ENCODE measurements at regions not wholly inside any gene's neighbourhood (a gene's known extent, or its start where the extent isn't known, plus 50 kb on each side); places are given as distances from the start of the nearest gene placed in this dataset.

- intact Hi-C loops (cut with micrococcal nuclease), result no loop called here
- no peaks in the 10 kb centered on the region for H3K36me3 Mint-ChIP-seq (ENCODE audit: low read depth)
- no peak for DNase-seq (ENCODE audit: low spot score)
- H3K4me3 Mint-ChIP-seq, result no peak overlapping the region
- H3K27ac Mint-ChIP-seq, result no peak overlapping the region
- no peaks in the 10 kb centered on the region for H3K9me3 Mint-ChIP-seq
- H3K4me1 Mint-ChIP-seq (ENCODE audit: low read depth), result no peaks in the 10 kb centered on the region
- no peaks in the 10 kb centered on the region for H3K27me3 Mint-ChIP-seq (ENCODE audit: insufficient read depth)
Observed at GRCh38 chr13:78816154-78816553, 157.2 kb upstream of the OBI1 start.

GRCh38 chr13:78806457-78806856 lies 147.5 kb upstream of the OBI1 start:
- no peaks in the 10 kb centered on the region for H3K4me1 Mint-ChIP-seq (ENCODE audit: low read depth)
- peaks cover 4% of the 10 kb centered on the region for H3K27me3 Mint-ChIP-seq (ENCODE audit: insufficient read depth)
- H3K27ac Mint-ChIP-seq, result no peak overlapping the region
- no peaks in the 10 kb centered on the region for H3K9me3 Mint-ChIP-seq
- no peak for DNase-seq (ENCODE audit: low spot score)
- intact Hi-C loops (cut with micrococcal nuclease), result no loop called here
- H3K4me3 Mint-ChIP-seq, result no peak overlapping the region
- H3K36me3 Mint-ChIP-seq (ENCODE audit: low read depth), result no peaks in the 10 kb centered on the region

GRCh38 chr13:78802912-78803311 lies 144.0 kb upstream of the OBI1 start:
- H3K27ac Mint-ChIP-seq, result no peak overlapping the region
- H3K9me3 Mint-ChIP-seq, result no peaks in the 10 kb centered on the region
- intact Hi-C loops (cut with micrococcal nuclease), result no loop called here
- no peak overlapping the region for H3K4me3 Mint-ChIP-seq
- no peak for DNase-seq (ENCODE audit: low spot score)
- H3K36me3 Mint-ChIP-seq (ENCODE audit: low read depth), result no peaks in the 10 kb centered on the region
- no peaks in the 10 kb centered on the region for H3K27me3 Mint-ChIP-seq (ENCODE audit: insufficient read depth)
- H3K4me1 Mint-ChIP-seq (ENCODE audit: low read depth), result no peaks in the 10 kb centered on the region

- intact Hi-C loops (cut with micrococcal nuclease), result no loop called here
- H3K27me3 Mint-ChIP-seq (ENCODE audit: insufficient read depth), result peaks cover 18% of the 10 kb centered on the region
- no peak overlapping the region for H3K27ac Mint-ChIP-seq
Observed at GRCh38 chr13:78787190-78787589, 128.2 kb upstream of the OBI1 start.

GRCh38 chr13:78786459-78786858 lies 127.5 kb upstream of the OBI1 start:
- Mint-ChIP-seq H3K27me3 (ENCODE audit: insufficient read depth) (peaks cover 18% of the 10 kb centered on the region), H3K9me3 (no peaks in the 10 kb centered on the region), H3K4me3 (no peak overlapping the region), H3K36me3 (ENCODE audit: low read depth) (no peaks in the 10 kb centered on the region), H3K27ac (no peak overlapping the region), H3K4me1 (ENCODE audit: low read depth) (no peaks in the 10 kb centered on the region)
- intact Hi-C loops (cut with micrococcal nuclease), result no loop called here
- no peak for DNase-seq (ENCODE audit: low spot score)

More at GRCh38 chr13:78787190-78787589, 128.2 kb upstream of the OBI1 start:
- Mint-ChIP-seq H3K4me1 (ENCODE audit: low read depth) (no peaks in the 10 kb centered on the region), H3K9me3 (no peaks in the 10 kb centered on the region), H3K4me3 (no peak overlapping the region), H3K36me3 (ENCODE audit: low read depth) (no peaks in the 10 kb centered on the region)
- DNase-seq (ENCODE audit: low spot score), result no peak

- intact Hi-C loops (cut with micrococcal nuclease), result no loop called here
- Mint-ChIP-seq H3K4me3 (no peak overlapping the region), H3K36me3 (ENCODE audit: low read depth) (no peaks in the 10 kb centered on the region), H3K9me3 (no peaks in the 10 kb centered on the region), H3K27me3 (ENCODE audit: insufficient read depth) (peaks cover 18% of the 10 kb centered on the region), H3K4me1 (ENCODE audit: low read depth) (no peaks in the 10 kb centered on the region), H3K27ac (no peak overlapping the region)
- no peak for DNase-seq (ENCODE audit: low spot score)
Observed at GRCh38 chr13:78785764-78786163, 126.8 kb upstream of the OBI1 start.

- no peaks in the 10 kb centered on the region for H3K9me3 Mint-ChIP-seq
- intact Hi-C loops (cut with micrococcal nuclease), result no loop called here
Observed at GRCh38 chr13:78784014-78784750, 125.2 kb upstream of the OBI1 start.

GRCh38 chr13:78780708-78781107 lies 121.8 kb upstream of the OBI1 start:
- Mint-ChIP-seq H3K27ac (no peak overlapping the region), H3K9me3 (no peaks in the 10 kb centered on the region), H3K4me3 (no peak overlapping the region), H3K4me1 (ENCODE audit: low read depth) (no peaks in the 10 kb centered on the region), H3K36me3 (ENCODE audit: low read depth) (no peaks in the 10 kb centered on the region), H3K27me3 (ENCODE audit: insufficient read depth) (peaks cover 7% of the 10 kb centered on the region)
- intact Hi-C loops (cut with micrococcal nuclease), result no loop called here
- DNase-seq (ENCODE audit: low spot score), result no peak

More at GRCh38 chr13:78784014-78784750, 125.2 kb upstream of the OBI1 start:
- Mint-ChIP-seq H3K27me3 (ENCODE audit: insufficient read depth) (peaks cover 19% of the 10 kb centered on the region), H3K4me3 (no peak overlapping the region), H3K27ac (no peak overlapping the region), H3K4me1 (ENCODE audit: low read depth) (no peaks in the 10 kb centered on the region), H3K36me3 (ENCODE audit: low read depth) (no peaks in the 10 kb centered on the region)
- no peak for DNase-seq (ENCODE audit: low spot score)

GRCh38 chr13:78779608-78780007 lies 120.7 kb upstream of the OBI1 start:
- no peaks in the 10 kb centered on the region for H3K4me1 Mint-ChIP-seq (ENCODE audit: low read depth)
- intact Hi-C loops (cut with micrococcal nuclease), result no loop called here
- H3K4me3 Mint-ChIP-seq, result no peak overlapping the region
- no peak for DNase-seq (ENCODE audit: low spot score)
- H3K27ac Mint-ChIP-seq, result no peak overlapping the region
- H3K36me3 Mint-ChIP-seq (ENCODE audit: low read depth), result no peaks in the 10 kb centered on the region
- peaks cover 6% of the 10 kb centered on the region for H3K27me3 Mint-ChIP-seq (ENCODE audit: insufficient read depth)
- no peaks in the 10 kb centered on the region for H3K9me3 Mint-ChIP-seq

- Mint-ChIP-seq H3K4me1 (ENCODE audit: low read depth) (no peaks in the 10 kb centered on the region), H3K27me3 (ENCODE audit: insufficient read depth) (peaks cover 6% of the 10 kb centered on the region), H3K27ac (no peak overlapping the region), H3K36me3 (ENCODE audit: low read depth) (no peaks in the 10 kb centered on the region), H3K4me3 (no peak overlapping the region), H3K9me3 (no peaks in the 10 kb centered on the region)
- DNase-seq (ENCODE audit: low spot score), result no peak
- intact Hi-C loops (cut with micrococcal nuclease), result no loop called here
Observed at GRCh38 chr13:78777976-78778375, 119.0 kb upstream of the OBI1 start.

- no peak overlapping the region for H3K27ac Mint-ChIP-seq
- DNase-seq (ENCODE audit: low spot score), result no peak
- no peaks in the 10 kb centered on the region for H3K4me1 Mint-ChIP-seq (ENCODE audit: low read depth)
- H3K27me3 Mint-ChIP-seq (ENCODE audit: insufficient read depth), result peaks cover 4% of the 10 kb centered on the region
- H3K9me3 Mint-ChIP-seq, result no peaks in the 10 kb centered on the region
- H3K36me3 Mint-ChIP-seq (ENCODE audit: low read depth), result no peaks in the 10 kb centered on the region
- intact Hi-C loops (cut with micrococcal nuclease), result no loop called here
- no peak overlapping the region for H3K4me3 Mint-ChIP-seq
Observed at GRCh38 chr13:78777396-78777795, 118.4 kb upstream of the OBI1 start.

- no peaks in the 10 kb centered on the region for H3K36me3 Mint-ChIP-seq (ENCODE audit: low read depth)
- intact Hi-C loops (cut with micrococcal nuclease), result no loop called here
- H3K4me3 Mint-ChIP-seq, result no peak overlapping the region
- H3K9me3 Mint-ChIP-seq, result no peaks in the 10 kb centered on the region
- no peak overlapping the region for H3K27ac Mint-ChIP-seq
- H3K27me3 Mint-ChIP-seq (ENCODE audit: insufficient read depth), result peaks cover 3% of the 10 kb centered on the region
- no peaks in the 10 kb centered on the region for H3K4me1 Mint-ChIP-seq (ENCODE audit: low read depth)
- DNase-seq (ENCODE audit: low spot score), result no peak
Observed at GRCh38 chr13:78772933-78773332, 114.0 kb upstream of the OBI1 start.

- Mint-ChIP-seq H3K4me1 (ENCODE audit: low read depth) (no peaks in the 10 kb centered on the region), H3K4me3 (no peak overlapping the region), H3K27me3 (ENCODE audit: insufficient read depth) (peaks cover 2% of the 10 kb centered on the region), H3K9me3 (no peaks in the 10 kb centered on the region), H3K36me3 (ENCODE audit: low read depth) (no peaks in the 10 kb centered on the region), H3K27ac (no peak overlapping the region)
- intact Hi-C loops (cut with micrococcal nuclease), result no loop called here
- DNase-seq (ENCODE audit: low spot score), result no peak
Observed at GRCh38 chr13:78770601-78771000, 111.6 kb upstream of the OBI1 start.

- intact Hi-C loops (cut with micrococcal nuclease), result no loop called here
- Mint-ChIP-seq H3K27ac (no peak overlapping the region), H3K36me3 (ENCODE audit: low read depth) (no peaks in the 10 kb centered on the region), H3K9me3 (no peaks in the 10 kb centered on the region), H3K4me3 (no peak overlapping the region), H3K27me3 (ENCODE audit: insufficient read depth) (peaks cover 2% of the 10 kb centered on the region), H3K4me1 (ENCODE audit: low read depth) (no peaks in the 10 kb centered on the region)
- DNase-seq (ENCODE audit: low spot score), result no peak
Observed at GRCh38 chr13:78768950-78769349, 110.0 kb upstream of the OBI1 start.
